ENCODE measurements at regions not wholly inside any gene's neighbourhood (a gene's known extent, or its start where the extent isn't known, plus 50 kb on each side); places are given as distances from the start of the nearest gene placed in this dataset.

DNA sequence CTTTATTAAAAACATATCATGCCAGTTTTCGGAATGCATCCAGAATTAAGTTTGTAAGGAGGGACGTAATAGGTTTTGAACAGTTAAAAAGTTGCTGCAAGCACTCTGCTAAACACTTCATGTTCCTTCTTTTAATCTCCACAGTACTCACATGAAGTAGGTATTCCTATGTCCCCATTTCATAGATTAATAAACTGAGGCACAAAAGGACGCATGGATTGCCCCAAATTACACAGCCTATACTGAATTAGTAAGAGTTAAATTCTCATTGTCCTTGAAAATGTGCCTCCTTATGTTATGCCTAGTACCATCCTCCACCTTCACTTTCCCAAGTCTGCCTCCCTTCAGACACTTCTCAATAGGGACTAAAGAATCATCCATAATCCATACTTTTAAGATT lies 358.9 kb upstream of the ATP5MC3 start:
- in situ Hi-C loops (cut with HindIII; ENCODE audit: low sequenced_read_pairs) = no loop called here
- H3K4me3 ChIP-seq (ENCODE audit: low read depth, low read length) = no peak overlapping the region
- TF ChIP-seq, protein P1, sequence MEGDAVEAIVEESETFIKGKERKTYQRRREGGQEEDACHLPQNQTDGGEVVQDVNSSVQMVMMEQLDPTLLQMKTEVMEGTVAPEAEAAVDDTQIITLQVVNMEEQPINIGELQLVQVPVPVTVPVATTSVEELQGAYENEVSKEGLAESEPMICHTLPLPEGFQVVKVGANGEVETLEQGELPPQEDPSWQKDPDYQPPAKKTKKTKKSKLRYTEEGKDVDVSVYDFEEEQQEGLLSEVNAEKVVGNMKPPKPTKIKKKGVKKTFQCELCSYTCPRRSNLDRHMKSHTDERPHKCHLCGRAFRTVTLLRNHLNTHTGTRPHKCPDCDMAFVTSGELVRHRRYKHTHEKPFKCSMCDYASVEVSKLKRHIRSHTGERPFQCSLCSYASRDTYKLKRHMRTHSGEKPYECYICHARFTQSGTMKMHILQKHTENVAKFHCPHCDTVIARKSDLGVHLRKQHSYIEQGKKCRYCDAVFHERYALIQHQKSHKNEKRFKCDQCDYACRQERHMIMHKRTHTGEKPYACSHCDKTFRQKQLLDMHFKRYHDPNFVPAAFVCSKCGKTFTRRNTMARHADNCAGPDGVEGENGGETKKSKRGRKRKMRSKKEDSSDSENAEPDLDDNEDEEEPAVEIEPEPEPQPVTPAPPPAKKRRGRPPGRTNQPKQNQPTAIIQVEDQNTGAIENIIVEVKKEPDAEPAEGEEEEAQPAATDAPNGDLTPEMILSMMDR (IDR thresholded peaks at IDR 0.05; ENCODE audit: low read depth, low read length, missing control alignments) = no peak
- DNase-seq (ENCODE audit: low read depth) = no peak

DNA sequence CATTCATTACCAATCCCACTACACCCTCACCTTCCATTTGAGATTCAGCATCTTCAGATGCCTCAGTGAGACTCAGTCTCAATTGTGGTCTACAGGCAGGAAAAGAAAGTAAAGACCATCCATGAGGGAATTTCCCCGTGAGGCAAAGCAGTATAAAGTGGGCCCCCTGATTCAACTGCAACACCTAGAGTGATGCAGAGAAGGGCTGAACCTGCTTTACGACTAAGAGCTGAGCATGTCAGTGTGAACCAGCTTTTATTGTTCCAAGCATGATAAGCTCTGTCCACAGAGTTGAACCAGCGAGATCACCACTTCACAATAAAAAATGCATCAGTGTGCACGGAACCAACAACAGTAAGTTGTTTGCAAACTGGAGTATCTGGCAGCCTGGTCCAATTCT lies 357.6 kb upstream of the ATP5MC3 start:
- no peak overlapping the region for H3K4me3 ChIP-seq (ENCODE audit: low read depth, low read length)
- TF ChIP-seq, protein P1 (IDR thresholded peaks at IDR 0.05; ENCODE audit: low read depth, low read length, missing control alignments) = no peak
- no peak for DNase-seq (ENCODE audit: low read depth)
- in situ Hi-C loops (cut with HindIII; ENCODE audit: low sequenced_read_pairs) = no loop called here

DNA sequence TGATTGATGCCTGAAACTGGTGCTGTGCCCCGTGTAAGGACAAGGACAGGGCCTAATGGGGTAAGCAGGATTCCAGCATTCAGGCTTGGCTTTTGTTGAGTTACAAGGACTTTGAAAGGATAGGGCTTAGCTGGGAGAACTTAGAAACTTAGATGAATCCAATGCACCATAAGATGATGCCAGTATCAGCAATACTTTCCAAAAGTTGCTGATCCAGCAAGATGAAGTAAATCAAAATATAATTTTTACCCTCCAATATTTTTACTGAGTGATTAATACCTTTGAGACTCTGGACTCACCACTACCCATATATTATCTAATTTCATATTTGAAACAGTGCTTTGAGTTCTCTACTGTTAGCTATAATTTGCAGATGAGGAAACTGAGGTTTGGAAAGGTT lies 354.5 kb upstream of the ATP5MC3 start:
- DNase-seq (ENCODE audit: low read depth) = no peak
- H3K4me3 ChIP-seq (ENCODE audit: low read depth, low read length) = no peak overlapping the region
- in situ Hi-C loops (cut with HindIII; ENCODE audit: low sequenced_read_pairs) = no loop called here
- TF ChIP-seq, protein P1 (IDR thresholded peaks at IDR 0.05; ENCODE audit: low read depth, low read length, missing control alignments) = no peak

DNA sequence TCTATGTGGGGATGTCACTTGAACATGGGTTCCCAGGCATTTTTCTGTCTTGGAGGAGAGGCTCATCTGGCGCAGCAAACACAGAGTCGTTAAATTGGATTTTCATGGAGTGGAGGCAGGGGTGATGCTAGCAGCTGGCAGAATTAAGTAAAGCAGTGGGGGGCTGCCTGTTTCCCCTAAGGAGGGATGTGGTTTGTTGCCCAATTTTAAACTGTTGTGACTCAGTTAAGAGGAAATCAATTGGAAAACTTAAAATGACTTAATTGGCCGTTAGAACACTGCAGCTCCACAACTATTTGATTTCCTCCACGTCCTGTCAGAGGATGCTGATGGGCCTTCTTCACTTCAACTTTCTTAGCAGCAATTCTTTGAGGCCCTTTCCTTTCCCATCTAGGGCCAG lies 354.1 kb upstream of the ATP5MC3 start:
- H3K4me3 ChIP-seq (ENCODE audit: low read depth, low read length) = no peak overlapping the region
- no peak for DNase-seq (ENCODE audit: low read depth)
- TF ChIP-seq, protein P1 (IDR thresholded peaks at IDR 0.05; ENCODE audit: low read depth, low read length, missing control alignments) = no peak
- in situ Hi-C loops (cut with HindIII; ENCODE audit: low sequenced_read_pairs) = no loop called here

DNA sequence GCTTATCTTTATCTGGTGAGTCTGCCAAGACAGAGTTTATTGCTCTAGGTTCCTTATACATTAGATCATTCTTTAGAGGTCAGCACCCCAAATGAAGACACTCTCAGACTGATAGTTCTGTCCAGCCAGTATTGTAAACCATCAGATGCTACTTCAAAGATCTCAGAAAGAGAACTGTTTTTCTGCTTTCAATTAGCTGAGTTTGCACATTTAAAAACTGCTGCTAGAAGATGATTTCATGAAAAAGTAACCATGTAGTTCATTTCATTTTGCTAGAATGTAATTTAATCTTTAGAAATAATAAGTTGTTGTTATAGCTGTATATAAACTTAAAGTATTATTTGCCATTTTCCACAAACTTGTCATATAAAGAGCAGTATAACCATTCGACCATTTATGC lies 344.5 kb upstream of the ATP5MC3 start:
- H3K4me3 ChIP-seq (ENCODE audit: low read depth, low read length) = no peak overlapping the region
- no peak for DNase-seq (ENCODE audit: low read depth)
- in situ Hi-C loops (cut with HindIII; ENCODE audit: low sequenced_read_pairs) = no loop called here
- TF ChIP-seq, protein P1 (IDR thresholded peaks at IDR 0.05; ENCODE audit: low read depth, low read length, missing control alignments) = no peak

DNA sequence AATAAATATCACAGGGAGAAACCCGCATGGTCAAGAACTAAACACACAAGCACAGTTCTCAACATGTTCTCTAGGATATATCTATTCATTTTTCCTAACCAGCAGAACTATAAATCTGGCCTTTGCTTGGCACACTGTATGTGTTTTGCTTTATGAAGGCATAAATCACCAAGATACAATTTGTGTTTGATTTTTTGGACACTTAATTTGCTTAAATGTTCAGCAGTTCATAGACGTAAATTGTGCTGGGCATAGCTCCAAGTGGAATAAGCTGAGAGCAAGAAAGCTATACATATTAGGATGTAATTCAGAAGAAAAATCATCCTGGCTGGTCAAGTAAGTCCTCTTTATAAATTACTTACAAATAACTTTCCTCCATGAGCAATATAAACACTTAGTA lies 341.5 kb upstream of the ATP5MC3 start:
- DNase-seq (ENCODE audit: low read depth) = no peak
- TF ChIP-seq, protein P1 (IDR thresholded peaks at IDR 0.05; ENCODE audit: low read depth, low read length, missing control alignments) = no peak
- H3K4me3 ChIP-seq (ENCODE audit: low read depth, low read length) = no peak overlapping the region
- in situ Hi-C loops (cut with HindIII; ENCODE audit: low sequenced_read_pairs) = no loop called here

DNA sequence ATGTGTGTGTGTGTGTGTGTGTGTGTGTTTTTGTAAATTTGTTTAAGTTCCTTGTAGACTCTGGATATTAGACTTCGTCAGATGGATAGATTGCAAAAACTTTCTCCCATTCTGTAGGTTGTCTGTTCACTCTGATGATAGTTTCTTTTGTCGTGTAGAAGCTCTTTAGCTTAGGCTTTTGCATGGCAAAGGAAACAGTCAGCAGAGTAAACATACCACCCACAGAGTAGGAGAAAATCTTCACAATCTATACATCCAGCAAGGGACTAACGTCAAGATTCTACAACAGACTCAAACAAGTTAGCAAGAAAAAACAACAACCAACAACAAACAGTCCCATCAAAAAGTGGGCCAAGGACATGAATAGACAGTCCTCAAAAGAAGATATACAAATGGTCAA lies 336.7 kb upstream of the ATP5MC3 start:
- H3K4me3 ChIP-seq (ENCODE audit: low read depth, low read length) = no peak overlapping the region
- TF ChIP-seq, protein P1 (IDR thresholded peaks at IDR 0.05; ENCODE audit: low read depth, low read length, missing control alignments) = no peak
- in situ Hi-C loops (cut with HindIII; ENCODE audit: low sequenced_read_pairs) = no loop called here
- DNase-seq (ENCODE audit: low read depth) = no peak
